ENCODE measurements at regions not wholly inside any gene's neighbourhood (a gene's known extent, or its start where the extent isn't known, plus 50 kb on each side); places are given as distances from the start of the nearest gene placed in this dataset.
A peak's percentile ranks its signal among the peaks of the same experiment; 100 is the strongest.

- no peak for DNase-seq (ENCODE audit: low read depth)
- no peak overlapping the region for H3K4me3 ChIP-seq (ENCODE audit: low read depth, low read length)
These were observed 233.0 kb upstream of the KCNMB2 start for GRCh38 chr3:178302966-178303930.

- DNase-seq (ENCODE audit: low read depth): peak; percentile 82
- H3K4me3 ChIP-seq (ENCODE audit: low read depth, low read length): no peak overlapping the region
These were observed 231.3 kb upstream of the KCNMB2 start for GRCh38 chr3:178304758-178305467.

DNA sequence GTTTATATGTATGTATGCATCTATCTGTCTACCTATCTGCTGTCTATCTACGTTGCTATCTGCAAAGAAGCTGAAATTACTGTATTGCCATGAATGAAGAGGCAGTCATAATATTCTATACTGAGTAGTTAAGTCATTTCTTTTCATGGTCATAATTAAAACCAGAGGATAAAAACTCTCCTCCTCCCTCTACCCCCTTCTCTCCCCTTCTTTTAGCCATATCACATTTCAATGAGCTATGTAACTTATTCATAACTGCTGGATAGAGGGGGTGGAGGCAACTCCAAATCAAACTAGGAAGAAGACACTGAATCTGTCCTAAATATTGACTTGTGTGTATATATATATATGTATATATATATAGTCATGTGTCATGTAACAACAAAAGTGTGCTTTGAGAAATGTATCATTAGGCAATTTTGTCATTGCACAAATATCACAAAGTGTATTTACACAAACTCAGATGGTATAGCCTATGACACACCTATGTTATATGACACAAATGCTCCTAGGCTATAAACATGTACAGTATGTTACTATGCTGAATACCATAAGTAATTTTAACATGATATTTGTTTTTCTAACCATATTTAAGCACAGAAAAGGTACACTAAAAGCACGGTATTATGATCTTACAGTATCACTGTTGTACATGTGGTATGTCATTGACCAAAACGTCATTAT, 229.7 kb upstream of the KCNMB2 start:
- no peak overlapping the region for H3K4me3 ChIP-seq (ENCODE audit: low read depth, low read length)
- DNase-seq (ENCODE audit: low read depth): no peak

GRCh38 chr3:178308771-178309170, 227.5 kb upstream of the KCNMB2 start:
- DNase-seq (ENCODE audit: low read depth): no peak
- no peak overlapping the region for H3K4me3 ChIP-seq (ENCODE audit: low read depth, low read length)

DNA sequence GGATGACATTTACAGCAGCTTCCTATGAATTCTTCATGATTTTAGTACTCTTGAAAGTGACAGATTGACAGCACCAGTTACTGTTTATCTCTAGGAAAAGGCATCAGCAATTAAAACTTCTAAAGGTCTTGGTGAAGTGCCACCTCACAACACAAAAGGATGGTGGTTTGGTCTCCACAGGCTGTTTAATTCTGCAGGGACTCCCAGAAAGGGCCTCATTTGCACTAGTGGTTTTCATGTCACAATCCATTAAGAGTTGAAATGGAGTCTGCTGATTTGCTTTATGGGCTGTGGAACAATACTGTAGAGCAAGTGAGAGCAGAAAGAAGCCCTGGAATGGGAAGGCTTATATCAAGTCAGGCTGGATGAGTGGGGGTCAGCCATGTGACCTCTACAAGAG, 225.3 kb upstream of the KCNMB2 start:
- DNase-seq (ENCODE audit: low read depth): no peak
- no peak overlapping the region for H3K4me3 ChIP-seq (ENCODE audit: low read depth, low read length)

GRCh38 chr3:178313716-178314115, 222.5 kb upstream of the KCNMB2 start:
- DNase-seq (ENCODE audit: low read depth): no peak

GRCh38 chr3:178318340-178318739, 217.9 kb upstream of the KCNMB2 start:
- no peak for DNase-seq (ENCODE audit: low read depth)
- H3K4me3 ChIP-seq (ENCODE audit: low read depth, low read length): no peak overlapping the region

More at GRCh38 chr3:178313716-178314115, 222.5 kb upstream of the KCNMB2 start:
- H3K4me3 ChIP-seq (ENCODE audit: low read depth, low read length): no peak overlapping the region

DNA sequence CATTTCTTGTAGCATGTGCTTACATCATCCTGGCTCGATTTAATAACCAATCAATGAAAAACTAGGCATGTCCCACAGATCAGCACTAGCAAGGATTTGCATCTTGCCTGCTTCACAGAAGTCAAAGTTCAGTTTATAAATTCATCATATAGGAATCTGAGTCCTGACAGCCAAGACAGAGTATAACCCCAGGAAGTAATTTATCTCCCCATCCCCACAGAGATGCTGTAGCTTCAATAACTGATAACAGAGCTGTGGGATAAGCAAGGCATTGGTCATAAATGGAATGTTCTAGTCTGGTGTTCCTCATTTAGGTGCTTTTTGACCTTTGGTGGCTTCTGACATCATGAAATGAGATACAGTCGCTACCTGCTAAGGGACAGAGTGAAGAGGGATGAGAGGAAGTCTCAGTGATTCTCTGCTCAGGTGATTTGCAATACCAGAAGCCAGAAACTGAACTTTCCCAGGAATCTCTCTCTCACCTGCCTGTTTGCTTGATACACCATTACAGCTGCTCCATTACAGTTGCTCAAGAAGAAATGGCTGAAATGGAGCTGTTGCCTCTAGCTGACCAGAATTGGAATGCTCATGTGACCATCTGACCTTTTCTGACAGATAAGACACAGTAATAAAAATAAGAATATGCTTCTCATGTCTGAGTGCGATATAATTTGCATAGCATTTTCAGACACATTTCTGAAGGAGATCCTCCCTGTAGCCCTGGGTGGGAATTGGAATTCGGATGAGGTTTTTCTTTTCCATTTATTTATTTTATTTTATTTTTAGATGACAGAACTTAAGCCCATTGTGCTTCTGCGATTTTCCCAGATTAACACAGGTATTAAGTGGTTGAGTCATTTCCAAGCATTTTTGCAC, 217.1 kb upstream of the KCNMB2 start:
- H3K4me3 ChIP-seq (ENCODE audit: low read depth, low read length): no peak overlapping the region
- DNase-seq (ENCODE audit: low read depth): no peak

GRCh38 chr3:178320456-178321351, 215.5 kb upstream of the KCNMB2 start:
- DNase-seq (ENCODE audit: low read depth): peak; percentile 53
- H3K4me3 ChIP-seq (ENCODE audit: low read depth, low read length): no peak overlapping the region

- H3K4me3 ChIP-seq (ENCODE audit: low read depth, low read length): no peak overlapping the region
- DNase-seq (ENCODE audit: low read depth): no peak
These were observed 211.9 kb upstream of the KCNMB2 start for GRCh38 chr3:178324356-178324755.

DNA sequence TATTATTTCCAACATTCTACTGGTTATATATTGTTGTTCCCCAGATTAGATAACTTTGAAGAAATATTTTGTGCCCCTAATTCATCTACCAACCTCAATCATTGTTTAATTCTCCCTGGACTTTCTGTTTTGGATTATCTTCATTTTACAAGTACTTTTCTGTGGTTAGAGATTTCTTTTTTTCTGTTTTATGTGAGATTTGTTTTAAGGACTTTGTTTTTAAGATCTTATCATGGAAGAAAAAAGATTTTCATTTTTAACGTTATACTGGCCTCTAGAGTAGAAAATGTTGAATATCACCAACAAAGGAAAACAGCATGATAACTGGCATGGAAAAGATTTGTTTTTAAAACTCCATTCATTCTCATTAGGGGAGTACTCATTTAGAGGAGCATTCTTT, 210.9 kb upstream of the KCNMB2 start:
- no peak for DNase-seq (ENCODE audit: low read depth)
- no peak overlapping the region for H3K4me3 ChIP-seq (ENCODE audit: low read depth, low read length)

DNA sequence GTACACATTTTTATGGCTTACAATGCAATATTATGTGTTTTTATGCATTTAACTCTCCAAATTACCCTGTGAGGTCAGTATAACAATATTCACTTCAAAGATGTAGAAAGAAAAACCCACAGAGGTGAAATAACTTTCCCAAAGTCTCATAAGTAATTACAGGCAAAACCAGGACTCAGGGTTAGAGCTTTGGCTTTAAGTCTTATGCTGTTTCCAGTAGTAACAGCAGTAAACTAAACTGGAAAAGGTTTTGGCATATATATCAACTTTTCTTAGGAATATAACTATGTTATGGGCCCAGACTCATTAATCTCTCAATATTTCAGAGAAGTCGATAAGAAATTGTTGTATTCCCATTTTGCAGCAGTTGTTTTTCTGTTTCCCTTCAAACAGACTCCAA, 206.3 kb upstream of the KCNMB2 start:
- H3K4me3 ChIP-seq (ENCODE audit: low read depth, low read length): no peak overlapping the region
- DNase-seq (ENCODE audit: low read depth): no peak

- DNase-seq (ENCODE audit: low read depth): no peak
- H3K4me3 ChIP-seq (ENCODE audit: low read depth, low read length): no peak overlapping the region
These were observed 202.0 kb upstream of the KCNMB2 start for GRCh38 chr3:178334239-178334638.

DNA sequence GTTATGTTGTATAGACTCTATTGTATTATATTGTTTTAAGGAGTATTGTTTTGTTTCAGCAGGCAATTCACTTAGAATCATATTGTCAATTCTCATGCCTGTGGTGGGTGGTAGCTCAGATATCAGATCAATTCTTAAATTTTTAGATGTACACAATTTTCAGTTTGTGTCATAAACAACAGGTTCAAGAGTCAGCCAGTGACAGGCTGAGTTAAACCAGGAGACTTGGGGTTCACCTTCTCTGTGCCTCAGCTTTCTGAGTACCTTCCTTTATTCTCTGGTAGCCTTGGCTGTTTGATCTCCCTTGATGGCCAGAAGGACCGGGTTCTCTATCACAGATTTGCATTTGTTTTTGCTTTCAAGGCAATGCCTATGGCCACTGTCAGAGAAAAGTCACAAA, 199.9 kb upstream of the KCNMB2 start:
- DNase-seq (ENCODE audit: low read depth): no peak
- H3K4me3 ChIP-seq (ENCODE audit: low read depth, low read length): no peak overlapping the region

DNA sequence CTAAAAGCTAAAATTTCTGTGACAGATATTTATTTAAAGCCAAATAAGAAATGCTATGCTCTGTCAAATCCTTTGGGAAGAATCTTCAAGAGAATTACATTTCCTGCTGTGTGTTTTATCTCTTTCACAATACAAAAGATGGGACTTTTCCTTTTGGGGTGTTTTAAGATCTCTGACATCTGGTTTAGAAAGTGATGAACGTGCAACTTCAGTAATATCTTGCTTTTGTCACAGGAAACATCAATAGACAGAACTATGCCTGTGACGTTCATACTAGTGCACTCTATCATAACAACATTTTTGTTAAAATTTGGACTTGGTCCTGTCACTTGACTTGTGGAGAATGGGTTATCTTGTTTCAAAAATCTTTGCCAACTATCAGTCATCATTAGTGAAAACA, 195.7 kb upstream of the KCNMB2 start:
- no peak overlapping the region for H3K4me3 ChIP-seq (ENCODE audit: low read depth, low read length)
- DNase-seq (ENCODE audit: low read depth): no peak

GRCh38 chr3:178341636-178342035, 194.6 kb upstream of the KCNMB2 start:
- no peak overlapping the region for H3K4me3 ChIP-seq (ENCODE audit: low read depth, low read length)
- DNase-seq (ENCODE audit: low read depth): no peak

- DNase-seq (ENCODE audit: low read depth): no peak
- no peak overlapping the region for H3K4me3 ChIP-seq (ENCODE audit: low read depth, low read length)
These were observed 194.1 kb upstream of the KCNMB2 start for GRCh38 chr3:178342111-178342510.

DNA sequence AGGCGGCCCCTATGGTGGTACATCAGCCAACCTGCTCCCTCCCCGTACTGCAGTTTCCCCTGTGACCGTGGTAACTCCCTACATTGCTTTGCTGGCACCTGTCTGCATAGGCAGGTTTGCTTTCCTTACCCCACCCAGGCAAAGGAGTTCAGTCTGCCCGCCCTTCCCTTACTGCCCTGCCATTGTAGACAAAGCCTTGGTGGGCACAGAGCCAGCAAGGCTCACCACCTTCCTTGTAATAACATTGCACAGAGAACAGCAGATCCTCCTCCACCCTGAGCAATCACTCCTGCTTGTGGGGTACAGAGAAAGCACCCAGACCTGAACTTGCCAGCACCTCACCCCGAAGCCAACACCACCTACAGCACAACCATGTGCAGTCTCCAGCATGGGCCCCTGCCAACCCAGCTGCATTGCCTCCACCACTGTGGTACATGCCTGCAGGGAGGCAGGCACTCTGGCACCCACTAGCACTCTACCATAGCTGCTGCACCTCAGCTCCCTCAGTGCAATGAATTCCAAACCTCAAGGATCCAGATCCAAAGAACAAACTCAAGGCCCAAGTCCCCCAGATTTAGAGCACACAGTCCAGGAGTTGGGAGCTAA, 192.7 kb upstream of the KCNMB2 start:
- H3K4me3 ChIP-seq (ENCODE audit: low read depth, low read length): no peak overlapping the region
- DNase-seq (ENCODE audit: low read depth): no peak

Data from skeletal muscle cell (primary cell).